Globus pallidus (tissue), 1 donor: ENCODE measurements at regions not wholly inside any gene's neighbourhood (a gene's known extent, or its start where the extent isn't known, plus 50 kb on each side); places are given as distances from the start of the nearest gene placed in this dataset.

Source experiments
- DNase-seq: peaks from one replicate; pipeline ENCODE4 v3.0.0-alpha.2; 2015; ENCODE audit warnings: low spot score

GRCh38 chr9:89554307-89555035 is 50.3 kb upstream of the GADD45G start:
- DNase-seq, result no peak

DNA sequence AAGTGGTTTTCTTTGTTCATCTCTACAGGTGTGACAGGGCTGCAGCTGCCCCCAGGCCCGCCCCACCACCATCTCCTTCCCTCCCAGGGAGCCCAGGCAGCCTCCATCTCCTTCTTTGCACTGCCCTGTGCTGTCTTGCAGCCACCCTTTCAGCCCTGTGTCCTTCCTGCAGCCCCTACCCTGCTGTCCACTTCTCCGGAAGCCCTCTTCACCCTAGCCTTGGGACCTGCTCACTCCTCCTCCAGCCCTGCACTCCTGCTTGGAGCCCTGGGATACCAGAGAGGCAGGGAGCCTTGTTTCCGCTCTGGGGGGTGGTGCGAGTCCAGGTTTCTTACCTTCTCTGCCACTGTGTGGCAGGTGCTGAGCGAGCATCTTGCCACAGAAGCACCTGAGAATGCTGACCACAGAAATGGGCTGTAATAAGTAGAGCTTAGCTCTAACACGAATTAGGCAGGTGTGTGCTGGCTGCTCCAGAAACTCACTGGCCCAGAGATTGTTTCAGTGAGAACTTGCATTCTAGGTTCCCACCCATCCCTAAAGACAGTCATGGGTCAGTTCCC is 51.3 kb upstream of the GADD45G start:
- DNase-seq, result no peak

DNA sequence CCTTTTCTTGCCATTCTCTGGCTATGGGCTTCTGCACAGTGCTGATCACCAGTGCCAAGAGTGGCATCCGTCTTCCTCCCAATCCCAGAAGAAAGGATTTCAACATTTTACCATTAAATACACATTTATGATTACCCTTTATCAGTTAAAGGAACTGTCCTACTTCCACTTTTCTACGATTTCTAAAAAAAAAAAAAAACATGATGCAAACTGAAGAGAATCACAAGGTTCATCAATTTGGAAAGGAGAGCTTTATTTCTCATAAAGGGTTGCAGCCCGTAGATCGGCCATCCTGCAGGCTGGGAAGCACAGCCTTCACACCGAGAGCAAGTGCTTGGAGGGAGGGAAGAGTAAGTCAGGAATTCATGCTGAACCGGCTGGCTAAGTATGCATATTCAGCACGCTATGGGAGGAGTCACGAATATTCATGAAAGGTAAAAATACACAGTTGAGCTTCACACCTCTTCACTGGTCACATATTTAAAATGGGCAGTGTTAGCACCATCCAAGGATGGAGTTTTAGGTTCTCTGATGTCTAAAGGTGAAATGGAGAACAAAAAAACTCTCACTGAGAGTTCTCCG is 52.5 kb upstream of the SEMA4D start:
- no peak for DNase-seq

GRCh38 chr9:89549031-89549644 is 51.2 kb upstream of the SEMA4D start:
- peak; percentile 87 for DNase-seq

GRCh38 chr9:89548071-89548638 is 50.2 kb upstream of the SEMA4D start:
- DNase-seq, result no peak
